HG02973 (cell line): ENCODE measurements at regions not wholly inside any gene's neighbourhood (a gene's known extent, or its start where the extent isn't known, plus 50 kb on each side); places are given as distances from the start of the nearest gene placed in this dataset.

Experiments used
- ATAC-seq: cut with Tn5 transposase; IDR thresholded peaks from one replicate; pipeline ENCODE4 v1.9.1; 2021; ENCODE audit warnings: moderate library complexity; ENCODE audit not compliant: unreplicated experiment

DNA sequence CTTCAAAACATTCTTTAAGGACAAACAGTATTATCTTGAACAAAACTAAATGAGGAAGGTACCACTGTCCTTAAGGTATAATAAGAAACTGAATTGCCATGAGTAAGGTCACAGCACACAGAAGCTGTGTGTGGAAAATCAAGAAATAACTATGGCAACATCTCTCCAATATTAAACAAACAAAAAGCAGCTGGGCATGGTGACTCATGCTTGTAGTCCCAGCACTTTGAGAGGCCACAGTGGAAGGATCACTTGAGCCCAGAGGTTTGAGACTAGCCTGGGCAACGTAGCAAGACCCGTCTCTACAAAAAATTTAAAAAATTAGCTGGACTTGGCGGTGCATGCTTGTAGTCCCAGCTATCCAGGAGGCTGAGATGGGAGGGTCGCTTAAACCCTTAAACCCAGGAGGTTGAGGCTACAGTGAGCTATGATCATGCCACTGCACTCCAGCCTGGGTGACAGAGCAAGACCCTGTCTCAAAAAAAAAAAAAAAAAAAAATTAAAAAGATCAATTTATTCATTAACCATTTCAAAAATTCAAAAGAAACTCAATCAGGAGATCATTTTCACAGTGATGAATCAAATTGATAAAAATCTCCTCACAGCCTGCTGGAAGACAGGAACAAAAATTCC, 195.4 kb downstream of the SKIDA1 start:
- ATAC-seq, result no peak

DNA sequence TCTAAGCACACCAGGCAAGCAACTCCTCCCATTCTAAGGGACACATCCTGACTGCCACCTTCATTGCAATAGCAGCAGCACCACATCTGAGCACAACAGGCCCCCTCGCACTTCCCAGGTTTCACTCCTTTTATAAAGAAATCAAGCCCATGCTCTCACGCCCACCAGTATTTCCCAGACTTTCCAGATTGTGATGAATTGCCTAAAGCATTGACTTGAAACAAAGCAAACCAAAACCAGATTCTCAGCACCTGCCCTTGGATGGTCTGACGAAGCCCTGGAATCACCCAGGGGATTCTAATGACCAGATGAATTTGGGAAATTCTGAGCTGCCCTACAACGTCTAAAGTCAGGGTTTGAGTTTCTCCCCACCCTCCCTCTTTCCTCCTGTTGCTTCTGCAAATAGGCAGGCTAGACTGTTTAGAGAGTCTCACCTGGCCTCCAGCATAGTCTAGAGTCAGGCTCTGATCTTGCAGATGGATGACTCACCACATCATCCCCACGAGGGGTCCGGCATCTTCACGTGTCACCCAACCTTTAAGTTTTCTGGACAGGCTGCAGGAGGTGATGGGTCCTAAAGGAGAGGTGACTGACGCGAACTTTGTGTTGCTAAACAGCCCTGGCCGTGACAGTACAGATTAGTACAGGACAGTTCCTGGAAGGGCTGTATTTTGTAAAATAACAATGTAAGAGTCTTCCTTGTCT, 198.0 kb downstream of the SKIDA1 start:
- no peak for ATAC-seq

DNA sequence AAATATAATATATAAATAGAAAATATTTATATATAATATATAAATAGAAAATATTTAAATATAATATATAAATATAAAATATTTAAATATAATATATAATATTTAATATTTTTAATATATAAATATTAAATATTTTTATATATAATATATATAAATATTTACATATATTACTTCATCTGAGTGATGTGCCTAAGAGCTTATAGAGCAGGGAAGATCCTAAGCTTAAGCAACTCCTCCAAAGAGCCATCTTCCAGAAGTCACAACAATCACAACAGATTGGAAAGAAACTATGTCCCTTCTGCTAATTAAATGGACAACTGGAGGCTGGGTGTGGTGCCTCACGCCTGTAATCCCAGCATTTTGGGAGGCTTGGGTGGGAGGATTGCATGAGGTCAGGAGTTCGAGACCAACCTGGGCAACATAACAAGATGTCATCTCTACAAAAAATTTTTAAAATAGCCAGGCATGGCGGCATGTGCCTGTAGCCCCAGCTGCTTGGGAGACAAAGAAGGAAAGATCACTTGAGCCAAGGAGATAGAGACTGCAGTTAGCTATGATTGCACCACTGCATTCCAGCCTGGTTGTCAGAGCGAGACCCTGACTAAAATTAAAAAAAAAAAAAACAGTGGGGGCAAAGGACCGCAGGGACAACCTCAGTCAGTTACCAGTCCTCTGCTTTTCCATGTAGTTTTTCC, 198.7 kb downstream of the SKIDA1 start:
- ATAC-seq, result no peak

DNA sequence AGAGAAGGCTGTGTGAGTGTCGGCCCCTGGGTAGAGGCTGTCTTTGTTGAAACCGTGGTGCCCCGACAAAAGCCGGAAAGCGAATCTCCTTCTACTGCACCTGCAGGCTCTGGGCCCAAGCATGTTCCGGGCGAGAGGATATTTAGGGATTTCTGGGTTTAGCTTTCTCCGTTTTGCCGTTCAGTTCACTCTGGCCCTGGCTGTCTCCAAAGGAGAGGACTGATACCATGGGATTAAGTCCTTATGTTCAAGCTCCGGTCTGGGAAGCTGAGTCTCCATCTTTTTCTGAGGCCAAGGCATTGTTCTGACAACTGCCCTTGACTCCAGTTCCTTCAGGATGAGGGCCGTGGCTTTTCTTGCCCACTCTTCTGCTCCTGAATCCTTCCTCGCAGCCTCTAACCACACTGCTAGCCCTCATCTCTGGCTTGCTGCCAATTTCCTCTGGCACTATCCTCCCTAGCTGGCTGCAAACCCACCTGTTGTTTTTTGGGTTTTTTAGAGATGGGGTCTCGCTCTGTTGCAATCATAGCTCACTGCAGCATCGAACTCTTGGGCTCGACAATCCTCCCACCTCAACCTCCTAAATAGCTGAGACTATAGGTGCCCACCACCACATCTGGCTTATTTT, 206.8 kb downstream of the SKIDA1 start:
- ATAC-seq, result no peak

DNA sequence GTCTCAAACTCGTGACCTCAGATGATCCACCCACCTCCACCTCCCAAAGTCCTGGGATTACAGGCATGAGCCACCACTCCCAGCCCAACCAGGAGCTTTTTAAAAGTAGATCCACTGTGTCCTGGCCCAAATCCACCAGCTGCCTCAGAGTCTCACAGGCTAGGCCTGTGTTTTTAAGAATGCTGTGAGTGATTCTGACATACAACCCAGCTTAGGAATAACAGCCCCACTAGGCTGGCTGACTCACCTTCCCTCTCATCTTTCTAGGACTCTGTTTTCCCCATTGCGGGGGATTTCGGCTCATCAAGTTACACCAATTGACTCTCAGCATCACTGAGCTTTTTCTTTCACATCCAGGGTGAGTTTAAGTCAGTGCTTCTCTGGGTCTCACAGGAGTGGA, 207.6 kb downstream of the SKIDA1 start:
- no peak for ATAC-seq

DNA sequence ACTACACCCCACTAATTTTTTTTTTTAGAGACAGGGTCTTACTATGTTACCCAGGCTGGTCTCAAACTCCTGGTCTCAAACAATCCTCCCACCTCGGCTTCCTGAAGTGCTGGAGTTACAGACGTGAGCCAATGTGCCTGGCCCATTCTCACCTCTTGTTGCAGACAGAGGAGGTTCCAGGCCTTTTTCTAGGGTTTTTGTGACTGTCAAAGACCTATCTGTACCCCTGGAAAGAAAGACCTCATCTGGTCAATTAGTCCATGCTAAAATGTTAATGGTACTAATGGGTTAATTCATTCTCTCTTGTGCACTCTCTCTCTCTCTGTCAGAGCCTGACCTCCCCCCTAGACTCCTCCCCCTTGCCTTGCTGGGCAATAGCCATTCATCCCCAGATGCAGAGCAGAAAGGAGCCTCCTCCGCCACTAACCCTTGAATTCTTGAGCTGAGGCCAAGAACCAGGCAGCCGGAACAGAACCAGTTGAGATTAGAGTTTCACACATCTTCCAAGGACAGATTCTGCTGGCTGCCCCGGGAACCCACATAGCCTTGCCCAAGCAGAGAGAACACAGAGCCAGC, 209.7 kb downstream of the SKIDA1 start:
- no peak for ATAC-seq

DNA sequence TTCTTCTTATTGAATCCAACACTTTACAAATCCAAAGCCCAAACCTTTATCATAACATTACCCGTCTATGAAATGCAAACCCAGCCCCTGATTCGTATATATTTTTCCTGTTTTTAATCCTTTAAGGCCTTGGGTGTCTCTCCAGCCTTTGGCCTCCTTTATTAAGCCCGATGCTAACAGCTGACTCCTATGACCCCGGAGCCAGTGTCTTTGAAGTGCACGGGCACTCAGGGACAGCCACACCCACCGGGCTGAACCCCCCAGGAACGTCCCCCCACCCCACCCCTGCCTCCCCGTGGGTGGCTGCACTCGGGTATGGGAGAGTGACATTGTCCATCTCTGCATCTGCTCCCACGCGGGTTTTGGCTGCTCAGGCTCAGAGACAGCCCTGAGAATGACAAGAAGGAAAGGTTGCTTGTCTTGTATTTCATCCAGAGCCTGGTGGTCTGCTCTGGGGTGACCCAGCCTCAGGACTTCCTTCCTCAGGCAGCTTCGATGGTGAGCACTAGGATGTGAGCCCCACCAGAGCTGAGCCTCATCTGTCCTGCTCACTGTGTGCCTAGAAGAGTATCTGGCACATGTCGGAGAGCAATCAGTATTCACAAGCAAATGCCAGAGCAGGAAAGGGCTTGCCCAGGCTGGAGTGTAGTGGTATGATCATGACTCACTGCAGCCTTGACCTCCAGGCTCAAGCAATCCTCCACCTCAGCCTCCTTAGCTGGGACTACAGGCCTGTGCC, 210.4 kb downstream of the SKIDA1 start:
- no peak for ATAC-seq

DNA sequence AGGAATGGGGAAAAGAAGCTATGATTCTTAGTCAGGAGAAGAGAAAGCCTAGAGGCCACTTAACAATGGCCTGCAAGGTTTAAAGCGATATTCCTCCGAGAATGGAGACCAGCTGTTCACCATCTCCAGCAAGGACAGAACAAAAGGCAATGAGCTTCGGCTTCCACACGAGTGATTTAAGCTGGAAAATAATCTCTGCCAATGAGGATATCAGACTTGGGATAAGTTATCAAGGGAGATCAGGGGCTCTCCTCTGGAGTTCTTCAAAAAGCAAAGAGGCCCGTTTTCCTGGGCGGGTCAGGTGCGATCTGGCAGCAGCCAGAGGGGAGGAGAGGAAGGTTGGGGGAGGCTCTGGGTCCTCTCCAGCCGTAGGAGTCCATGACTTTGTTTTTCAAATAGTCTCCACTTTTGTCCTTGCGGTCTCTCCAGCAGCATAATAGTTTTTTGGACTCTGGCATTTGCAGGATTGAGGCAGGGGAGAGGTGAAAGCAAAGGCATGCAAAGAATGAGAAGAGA, 211.3 kb downstream of the SKIDA1 start:
- ATAC-seq, result no peak

DNA sequence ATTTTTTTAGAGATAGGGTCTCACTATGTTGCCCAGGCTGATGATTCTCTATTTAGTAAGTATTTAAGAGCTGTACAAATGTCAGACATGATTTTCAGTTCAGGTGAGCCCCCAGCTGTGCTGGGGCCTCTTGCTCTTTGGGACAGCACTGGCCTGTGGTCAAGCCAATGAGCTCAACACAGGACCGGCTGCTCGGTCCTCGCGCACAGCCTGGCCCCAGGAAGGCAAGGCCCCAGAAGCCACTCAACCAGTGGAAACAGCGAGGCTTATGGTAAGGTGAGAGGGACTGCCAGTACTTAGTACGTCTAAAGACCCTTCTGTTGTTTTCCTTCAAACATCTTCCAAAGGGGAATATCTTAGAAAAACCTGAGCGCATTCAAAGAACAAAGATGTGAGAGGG, 211.8 kb downstream of the SKIDA1 start:
- no peak for ATAC-seq

DNA sequence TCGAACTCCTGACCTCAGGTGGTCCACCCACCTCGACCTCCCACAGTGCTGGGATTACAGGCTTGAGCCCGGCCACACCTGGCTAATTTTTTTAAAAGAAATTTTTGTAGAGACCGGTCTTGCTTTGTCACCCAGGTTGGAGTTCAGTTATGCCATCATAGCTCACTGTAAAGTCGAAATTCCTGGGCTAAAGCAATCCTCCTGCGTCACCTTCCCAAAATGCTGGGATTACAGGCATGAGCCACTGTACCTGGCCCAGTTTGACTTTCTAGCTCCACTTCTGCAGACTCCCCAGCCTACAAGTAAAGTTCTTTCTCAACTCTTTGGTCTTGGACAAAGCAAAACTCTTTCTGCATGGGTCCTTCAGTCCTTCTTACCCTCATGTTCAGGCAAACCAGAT, 214.1 kb downstream of the SKIDA1 start:
- ATAC-seq, result no peak

DNA sequence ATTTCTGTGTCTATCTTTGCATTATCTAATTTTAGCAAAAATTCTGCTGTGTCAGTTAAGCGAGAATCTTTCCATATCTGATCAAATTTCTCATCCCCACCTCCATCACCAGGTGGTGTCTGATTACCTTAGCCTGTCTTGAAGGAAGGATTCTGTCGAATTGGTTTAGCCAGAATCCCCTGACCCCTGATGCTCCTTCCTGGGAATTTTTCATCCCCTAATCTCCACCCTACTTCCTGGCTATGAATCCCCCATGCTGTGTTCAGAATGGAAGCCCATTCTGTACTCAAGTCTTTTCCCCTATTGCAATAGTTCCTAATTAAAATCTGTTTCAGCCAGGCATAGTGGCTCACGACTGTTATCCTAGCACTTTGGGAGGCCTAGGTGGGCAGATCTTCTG, 216.1 kb downstream of the SKIDA1 start:
- no peak for ATAC-seq

DNA sequence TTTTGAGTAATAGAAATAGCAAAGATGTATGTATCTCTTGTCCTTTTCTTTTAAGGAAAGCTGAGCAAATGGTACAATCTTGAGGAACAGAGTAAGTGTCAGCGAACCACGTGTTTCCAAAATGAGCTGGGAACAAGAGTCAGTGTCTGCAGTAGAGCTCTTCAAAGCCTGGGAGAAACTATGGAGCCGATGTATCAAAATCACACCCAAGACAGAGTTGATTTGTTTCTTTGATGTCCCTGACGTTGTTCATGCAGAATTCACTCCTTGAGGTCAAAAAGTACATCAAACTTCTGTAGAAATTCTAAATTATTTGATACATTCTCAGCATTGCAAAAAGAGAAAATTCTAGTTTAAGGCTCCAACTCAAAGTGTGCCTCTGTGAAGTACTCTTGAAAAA, 216.5 kb downstream of the SKIDA1 start:
- ATAC-seq, result no peak

DNA sequence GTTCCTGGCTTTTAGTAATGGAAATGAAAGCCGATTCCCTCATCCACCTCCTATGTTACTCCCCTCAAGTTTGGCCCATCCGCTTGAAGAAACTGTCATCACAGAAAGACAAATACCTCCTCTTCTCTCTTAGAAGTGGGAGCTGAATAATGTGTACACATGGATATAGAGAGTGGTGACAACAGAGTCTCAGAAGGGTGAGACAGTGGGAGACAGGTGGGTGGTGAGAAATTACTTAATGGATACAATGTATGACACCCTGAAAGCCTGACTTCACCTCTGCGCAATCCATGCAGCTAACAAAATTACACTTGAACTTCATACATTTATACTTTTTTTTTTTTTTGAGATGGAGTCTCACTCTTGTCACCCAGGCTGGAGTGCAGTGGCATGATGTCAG, 217.5 kb downstream of the SKIDA1 start:
- ATAC-seq, result no peak

DNA sequence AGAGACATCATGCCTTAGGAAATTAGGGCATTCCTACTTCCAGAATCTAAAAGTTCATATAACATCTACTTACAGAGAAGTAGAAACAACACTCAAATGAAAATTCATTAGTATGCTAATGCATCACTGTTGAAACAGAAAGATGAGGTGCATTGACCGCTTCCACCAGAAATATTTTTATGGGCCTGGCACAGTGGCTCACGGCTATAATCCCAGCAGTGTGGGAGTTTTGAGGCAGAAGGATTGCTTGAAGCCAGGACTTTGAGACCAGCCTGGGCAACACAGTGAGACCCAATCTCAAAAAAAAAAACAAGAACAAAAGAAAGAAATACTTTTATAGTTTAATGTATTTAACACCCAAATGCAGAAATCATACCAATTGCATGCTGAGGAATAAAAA, 220.9 kb downstream of the SKIDA1 start:
- no peak for ATAC-seq

DNA sequence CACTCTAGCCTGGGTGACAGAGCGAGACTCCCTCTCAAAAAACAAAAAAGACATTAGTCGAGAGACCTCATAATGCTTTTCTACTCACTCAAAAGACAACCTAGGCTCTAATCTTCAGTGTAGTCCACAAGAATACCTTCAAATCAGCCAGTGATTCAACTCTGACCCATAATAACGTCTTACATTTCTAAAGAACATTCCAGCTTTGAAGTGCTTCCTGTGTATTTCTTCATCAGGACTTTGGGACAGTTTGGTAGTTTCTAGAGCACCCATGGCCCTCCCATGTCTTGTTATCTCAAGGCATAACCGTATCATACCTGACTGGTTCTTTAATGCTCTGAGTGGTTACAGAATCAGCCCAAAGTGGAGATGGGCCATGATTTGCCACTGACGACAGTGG, 221.3 kb downstream of the SKIDA1 start:
- no peak for ATAC-seq

DNA sequence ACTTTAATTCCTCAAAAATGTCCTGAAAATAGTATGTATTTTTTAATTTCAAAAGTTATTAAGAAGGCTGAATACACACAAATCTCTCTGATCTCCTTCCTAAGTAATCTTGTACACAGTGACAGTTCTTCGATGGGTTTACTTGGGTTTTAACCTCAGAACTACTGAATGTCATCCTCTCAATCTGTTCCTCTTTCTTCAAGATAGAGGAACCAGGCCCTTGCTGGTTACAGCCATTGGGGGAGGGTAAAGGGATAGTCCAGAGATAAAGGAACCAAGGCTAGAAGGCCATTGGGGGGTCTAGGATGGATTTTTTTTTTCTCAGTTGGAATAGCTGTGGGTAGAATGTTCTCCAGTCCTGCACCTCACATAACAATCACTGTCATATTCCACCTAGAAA, 224.9 kb downstream of the SKIDA1 start:
- no peak for ATAC-seq

DNA sequence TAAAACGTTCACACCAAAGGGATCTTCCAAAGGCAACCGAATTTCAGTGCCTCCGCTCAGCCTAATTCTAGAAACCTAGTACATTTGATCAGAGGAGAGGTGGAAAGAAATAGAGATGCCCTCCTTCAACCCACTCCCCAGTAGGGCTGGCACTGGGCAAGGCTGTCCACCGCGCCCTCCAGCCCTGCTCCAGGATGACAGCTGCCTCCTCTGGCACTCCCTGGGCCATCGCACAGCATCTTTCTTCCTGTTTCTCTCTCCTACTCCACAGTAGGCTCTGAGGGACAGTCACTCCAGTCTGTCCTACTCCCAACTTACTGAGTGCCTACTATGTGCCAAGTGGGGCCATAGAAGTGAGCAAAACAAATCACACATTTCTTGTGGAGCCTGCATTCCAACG, 226.2 kb downstream of the SKIDA1 start:
- no peak for ATAC-seq

DNA sequence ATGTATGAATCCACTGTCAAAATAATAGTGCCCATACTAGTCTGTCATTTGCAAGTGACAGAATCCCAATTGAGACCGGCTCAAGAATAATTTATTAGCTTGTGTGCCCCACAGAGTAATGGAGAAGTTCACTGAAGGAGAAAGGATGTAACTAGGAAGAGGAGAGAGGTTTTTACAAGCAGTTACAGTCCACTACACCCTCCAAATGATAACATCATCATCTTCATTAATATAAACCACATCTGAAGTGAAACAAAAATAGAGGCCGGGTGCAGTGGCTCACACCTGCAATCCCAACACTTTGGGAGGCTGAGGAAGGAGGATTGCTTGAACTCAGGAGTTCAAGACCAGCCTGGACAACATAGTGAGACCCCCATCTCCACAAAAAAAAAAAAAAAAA, 226.8 kb downstream of the SKIDA1 start:
- no peak for ATAC-seq

DNA sequence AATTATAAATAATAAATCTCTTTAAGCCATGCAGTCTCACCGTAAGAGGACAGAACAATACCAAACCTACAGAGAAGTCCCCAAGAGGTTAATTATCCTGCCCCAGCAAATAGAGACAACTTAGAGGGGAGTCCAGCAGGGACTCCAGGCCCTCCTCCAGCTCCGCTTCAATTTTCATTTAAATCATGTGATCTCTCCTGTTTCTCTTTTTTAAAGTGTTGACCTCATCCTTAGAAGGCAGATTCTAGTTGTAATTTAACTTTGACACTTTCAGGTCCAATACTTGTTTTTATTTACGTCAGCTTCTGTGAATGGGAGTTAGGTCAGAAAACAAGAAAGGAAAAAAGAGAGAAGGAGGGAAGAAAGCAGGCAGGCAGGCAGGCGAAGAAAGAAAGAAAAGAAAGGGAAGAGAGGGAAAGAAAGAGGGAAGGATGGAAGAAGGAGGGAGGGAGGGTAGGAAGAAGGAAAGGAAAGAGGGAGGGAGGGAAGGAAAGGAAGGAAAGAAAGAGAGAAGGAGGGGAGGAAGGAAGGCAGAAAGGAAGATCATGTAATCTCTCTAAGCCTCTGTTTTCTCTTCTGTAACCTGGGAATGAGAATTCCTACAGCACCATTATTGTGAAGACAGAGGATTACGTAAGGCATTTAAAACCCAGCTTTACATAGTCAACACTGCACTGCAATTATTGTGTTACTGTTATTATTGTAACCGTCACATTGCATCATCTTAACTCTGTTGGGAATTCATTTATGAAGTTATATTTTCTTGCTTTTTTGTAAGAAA, 227.7 kb downstream of the SKIDA1 start:
- no peak for ATAC-seq
